DMS 273 (cell line): ENCODE measurements at regions not wholly inside any gene's neighbourhood (a gene's known extent, or its start where the extent isn't known, plus 50 kb on each side); places are given as distances from the start of the nearest gene placed in this dataset.

Source experiments
- DNase-seq: peaks from one replicate; lab custom pipeline; 2025; ENCODE audit not compliant: unreplicated experiment; lab: John Stamatoyannopoulos, UW

DNA sequence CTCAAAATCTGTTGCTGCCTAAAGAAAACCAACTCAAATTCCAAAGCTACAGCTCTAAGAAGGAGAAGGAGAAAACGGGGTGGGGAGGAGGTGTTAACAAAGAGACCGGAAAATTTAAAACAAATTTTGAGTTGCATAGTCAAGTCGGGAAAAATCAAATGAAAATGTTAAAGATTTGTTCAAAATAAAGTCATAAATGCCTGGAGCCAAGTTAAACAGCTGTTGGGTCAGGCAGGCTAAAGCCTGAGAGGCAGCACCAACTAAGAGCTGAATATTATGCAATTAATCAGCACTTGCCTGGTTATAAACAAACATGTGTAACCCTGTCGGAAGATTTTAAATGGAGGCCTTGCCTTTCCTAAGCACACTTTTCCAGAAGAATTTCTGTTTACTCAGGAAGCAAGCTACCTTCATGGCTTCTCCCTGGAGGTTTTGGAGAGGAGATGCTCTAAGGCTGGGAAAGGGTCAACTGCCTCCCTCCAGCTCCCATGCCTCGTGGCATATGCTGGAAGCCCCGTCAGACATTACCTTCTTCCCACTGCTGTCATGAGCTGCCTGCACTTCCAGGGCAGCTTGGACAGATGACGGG lies 270.5 kb downstream of the DMRT2 start:
- no peak for DNase-seq

DNA sequence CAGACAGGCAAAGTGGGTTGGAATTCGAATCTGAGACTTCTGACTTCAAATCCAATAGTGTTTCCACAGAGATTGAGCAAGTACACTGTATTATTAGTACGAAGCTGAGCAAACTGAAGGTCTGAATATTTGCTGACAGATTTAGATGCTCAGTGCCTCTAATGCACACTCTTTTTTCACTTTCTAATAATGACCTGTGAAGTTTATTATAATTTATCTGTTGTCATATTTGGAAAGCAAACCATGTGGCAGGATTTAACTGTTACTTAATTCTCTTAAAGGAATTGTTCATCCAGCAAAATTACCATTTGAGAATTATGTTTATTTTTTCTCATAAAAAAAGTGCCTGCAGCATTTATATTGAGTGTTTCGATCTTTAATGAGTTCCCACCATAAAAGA lies 277.3 kb downstream of the DMRT2 start:
- no peak for DNase-seq

DNA sequence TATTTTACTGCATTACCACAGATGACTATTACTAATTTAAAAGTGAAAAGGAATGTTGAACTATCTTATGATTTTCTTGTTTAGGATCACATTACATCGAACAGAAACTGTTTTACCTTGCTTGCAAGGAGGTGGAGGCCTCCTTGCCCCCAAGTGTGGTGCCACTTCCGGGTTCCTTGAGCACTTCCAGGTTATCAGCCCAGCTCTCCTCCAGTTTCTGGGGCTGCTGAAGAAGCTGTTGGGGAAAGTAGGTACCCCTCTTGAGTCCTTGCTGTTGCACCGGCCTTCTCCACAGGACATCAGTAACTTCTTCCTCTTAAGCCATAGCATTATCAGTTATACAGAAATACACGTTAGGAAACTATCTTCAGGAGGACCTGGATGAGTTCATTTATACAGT lies 278.2 kb downstream of the DMRT2 start:
- no peak for DNase-seq

DNA sequence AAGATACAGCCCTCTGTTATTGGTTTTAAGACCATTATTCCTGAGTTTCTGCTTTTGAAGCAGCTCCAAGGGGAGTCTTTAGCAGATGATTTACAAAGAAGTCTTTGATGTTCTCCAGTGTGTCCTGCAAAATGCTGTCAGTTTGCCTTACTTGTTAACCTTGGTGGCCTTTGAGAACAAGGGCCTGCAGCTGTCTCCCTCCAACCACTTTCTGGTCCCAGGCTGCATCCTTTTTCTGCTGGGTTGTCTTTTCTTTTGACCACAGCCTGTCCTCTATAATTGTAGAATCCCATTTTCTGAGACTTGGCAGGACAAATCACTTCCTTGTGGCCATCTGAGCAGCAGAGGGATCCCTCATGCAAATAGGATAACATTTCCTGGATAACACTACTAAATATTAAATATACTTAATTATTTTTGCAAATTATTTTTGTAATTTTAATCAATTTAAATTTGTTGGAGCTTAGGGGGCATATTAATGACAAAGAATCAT lies 281.4 kb downstream of the DMRT2 start:
- DNase-seq = no peak

- DNase-seq = no peak
These were observed 282.0 kb downstream of the DMRT2 start for GRCh38 chr9:1332156-1332555.

GRCh38 chr9:1335174-1335573 lies 285.0 kb downstream of the DMRT2 start:
- DNase-seq = no peak

DNA sequence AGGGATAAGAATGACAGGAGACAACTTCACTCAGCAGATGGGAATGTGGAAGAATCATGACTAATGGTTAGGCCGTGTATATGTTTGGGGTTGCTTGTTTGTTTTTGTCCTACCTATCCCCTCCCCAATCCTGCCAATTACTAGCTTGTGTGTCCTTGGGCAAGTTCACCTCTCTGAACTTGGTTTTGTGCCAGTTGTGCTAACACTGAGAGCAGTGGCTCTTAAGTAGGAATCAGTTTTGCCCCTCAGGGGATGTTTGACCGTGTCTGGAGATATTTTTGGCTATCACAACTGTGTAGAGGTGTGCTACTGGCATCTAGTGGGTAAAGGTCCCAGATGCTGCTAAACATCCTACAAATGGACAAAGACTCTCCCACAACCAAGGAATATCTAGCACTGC lies 287.0 kb downstream of the DMRT2 start:
- DNase-seq = no peak

GRCh38 chr9:1340390-1340789 lies 290.2 kb downstream of the DMRT2 start:
- no peak for DNase-seq

- no peak for DNase-seq
These were observed 303.1 kb downstream of the DMRT2 start for GRCh38 chr9:1353291-1353690.

- DNase-seq = no peak
These were observed 303.9 kb downstream of the DMRT2 start for GRCh38 chr9:1354086-1354485.

DNA sequence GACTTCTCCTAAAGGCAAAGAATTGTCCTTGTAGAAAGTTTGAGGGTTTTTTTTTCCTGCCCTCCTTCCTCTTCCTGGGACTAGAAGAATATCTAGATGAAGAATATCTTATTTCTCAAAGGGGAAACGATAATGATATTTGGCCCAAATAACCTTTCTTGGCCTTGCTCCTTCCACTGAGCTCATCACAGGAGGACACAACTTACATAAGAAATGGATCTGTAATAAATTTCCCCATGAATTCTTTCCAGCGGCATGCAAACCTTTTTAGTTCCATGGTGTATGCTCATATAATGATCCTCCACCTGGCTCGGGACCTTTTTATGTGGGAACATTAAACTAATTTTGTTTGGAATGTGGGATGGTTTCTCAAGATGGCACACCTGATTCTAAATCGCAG lies 304.4 kb downstream of the DMRT2 start:
- DNase-seq = no peak

- DNase-seq = no peak
These were observed 305.5 kb downstream of the DMRT2 start for GRCh38 chr9:1355656-1356055.

DNA sequence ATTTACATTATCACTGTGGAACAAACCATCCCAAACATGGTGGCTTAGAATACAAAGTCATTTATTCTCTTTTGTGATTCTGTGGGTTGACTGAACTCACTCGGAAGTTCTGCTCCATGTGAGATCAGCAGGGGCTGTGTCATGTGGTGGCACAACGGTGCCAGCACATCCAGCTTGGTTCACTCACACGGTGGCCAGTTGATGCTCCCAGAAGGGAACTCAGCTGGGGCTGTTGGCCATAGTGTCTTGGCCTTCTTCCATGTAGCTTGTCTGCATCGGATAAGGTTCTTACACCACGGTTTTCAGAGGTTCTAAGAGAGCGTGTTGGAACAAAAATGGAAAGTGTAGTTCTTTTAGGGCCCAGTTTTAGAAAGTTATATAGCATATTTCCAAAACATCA lies 312.7 kb downstream of the DMRT2 start:
- no peak for DNase-seq

- peak; percentile 25 for DNase-seq
These were observed 316.1 kb downstream of the DMRT2 start for GRCh38 chr9:1366276-1366675.

- no peak for DNase-seq
These were observed 319.1 kb downstream of the DMRT2 start for GRCh38 chr9:1369297-1369696.

DNA sequence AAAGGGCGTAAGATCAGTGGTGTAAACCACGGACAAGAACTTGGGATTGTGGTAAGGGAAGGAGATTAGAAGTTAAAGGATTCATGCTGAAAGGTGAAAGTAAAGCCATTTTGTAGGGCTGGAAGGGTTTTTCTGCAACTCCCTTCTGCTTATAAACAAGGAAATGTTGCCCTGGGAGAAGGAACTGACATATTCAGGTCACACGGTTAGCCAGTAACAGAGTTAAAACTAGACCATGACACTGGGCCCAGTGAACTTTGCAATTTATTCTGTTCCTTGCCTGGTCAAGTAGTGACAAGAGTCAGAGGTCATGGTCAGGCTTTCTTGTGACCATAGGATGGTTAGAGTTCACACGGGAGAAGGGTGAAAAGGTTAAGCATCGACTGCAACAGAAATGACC lies 323.3 kb downstream of the DMRT2 start:
- no peak for DNase-seq

DNA sequence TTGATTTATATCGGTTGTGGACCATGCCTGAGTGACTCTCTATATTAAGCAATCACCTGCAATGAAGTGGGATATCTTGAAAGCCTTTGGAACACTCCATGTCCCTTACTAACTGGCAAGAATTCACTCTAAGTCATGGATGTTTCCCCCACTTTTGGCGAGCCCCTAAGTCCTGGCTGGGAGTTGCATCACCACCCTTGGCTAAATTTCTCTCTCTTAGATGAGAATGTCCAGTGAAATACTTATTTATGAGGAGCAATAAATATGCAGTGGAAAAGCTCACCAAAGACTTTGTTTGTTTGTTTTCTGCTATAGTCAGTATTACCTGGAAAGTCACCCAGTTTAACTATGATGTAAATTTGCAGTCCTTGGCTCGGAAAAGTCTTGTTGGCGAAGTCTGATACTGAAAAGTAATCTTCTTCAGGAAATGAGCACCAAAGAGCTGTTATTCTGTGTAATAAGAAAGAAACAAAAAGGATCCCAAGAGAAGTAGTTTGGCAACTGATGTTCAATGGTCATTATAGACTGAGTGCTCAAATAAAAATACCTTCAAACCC lies 333.8 kb downstream of the DMRT2 start:
- no peak for DNase-seq

DNA sequence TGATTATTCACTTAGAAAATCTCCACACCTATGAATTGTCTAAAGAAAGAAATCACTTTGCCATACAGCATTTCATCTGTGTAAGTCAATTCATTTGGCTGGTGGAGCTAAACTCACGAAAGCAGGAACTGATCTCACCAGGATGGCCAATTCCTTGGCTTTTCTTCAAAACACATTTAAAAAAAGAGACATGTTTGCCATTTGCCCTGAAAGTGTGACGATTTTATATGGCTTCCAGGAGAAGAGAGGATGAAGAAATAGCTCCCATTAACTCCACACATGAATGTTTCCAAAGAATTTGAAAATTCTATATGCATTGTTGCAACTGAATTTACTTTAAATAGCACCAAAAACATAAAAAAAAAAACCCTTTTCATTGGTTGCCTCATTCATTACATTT lies 334.7 kb downstream of the DMRT2 start:
- no peak for DNase-seq

- DNase-seq = peak; percentile 0
These were observed 336.3 kb downstream of the DMRT2 start for GRCh38 chr9:1386420-1386819.

- no peak for DNase-seq
These were observed 338.1 kb downstream of the DMRT2 start for GRCh38 chr9:1388216-1388615.

DNA sequence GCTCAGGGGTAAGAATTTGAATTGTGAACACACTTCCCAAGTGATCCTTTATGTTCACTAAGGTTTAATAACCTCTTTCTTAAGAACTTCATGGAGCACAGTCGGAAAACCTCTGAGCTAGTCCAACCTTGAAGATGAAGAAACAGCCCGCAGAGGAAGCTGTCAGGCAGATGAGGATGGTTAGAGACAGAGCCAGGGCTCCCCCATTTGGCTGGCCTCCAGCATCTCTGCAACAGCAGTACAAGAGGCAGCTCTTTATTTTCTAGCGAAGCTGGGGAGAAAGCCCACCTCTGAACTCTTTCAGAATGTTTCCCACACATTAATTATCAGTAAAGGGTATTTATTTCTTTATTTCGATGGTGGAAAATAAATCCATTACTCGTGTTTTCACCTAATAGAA lies 350.8 kb downstream of the DMRT2 start:
- DNase-seq = no peak

DNA sequence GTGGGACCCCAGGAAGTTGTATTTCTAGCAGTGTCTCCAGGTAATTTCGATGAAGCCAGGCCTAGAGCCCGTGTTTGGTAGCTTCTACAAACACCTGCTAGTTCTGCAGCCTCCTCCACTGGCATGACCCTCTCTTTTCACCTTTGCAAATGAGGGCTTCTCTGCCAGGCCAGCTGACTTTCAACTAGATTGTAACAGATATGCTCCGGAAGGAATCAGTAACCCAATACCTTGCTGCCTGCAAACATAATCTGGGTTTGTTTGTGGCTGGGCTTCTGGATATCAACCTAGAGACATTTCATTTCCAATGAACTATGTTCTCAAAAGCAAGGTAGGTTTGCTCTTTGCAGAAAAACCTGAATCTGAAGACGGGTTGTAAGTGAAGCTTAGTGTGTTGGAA lies 354.8 kb downstream of the DMRT2 start:
- no peak for DNase-seq

- DNase-seq = no peak
These were observed 361.7 kb downstream of the DMRT2 start for GRCh38 chr9:1411826-1412225.
